Breast epithelium (tissue), 3 donors: ENCODE measurements at regions not wholly inside any gene's neighbourhood (a gene's known extent, or its start where the extent isn't known, plus 50 kb on each side); places are given as distances from the start of the nearest gene placed in this dataset.

ENCODE experiments used
- POLR2A ChIP-seq: fragments of 450-650 bp; IDR thresholded peaks from one replicate; pipeline ENCODE4 v1.6.1; 2016; ENCODE audit warnings: antibody characterized with exemption, mild to moderate bottlenecking, moderate library complexity
- POLR2AphosphoS5 ChIP-seq, 3 donors: sonication (generic); formaldehyde crosslinking; IDR thresholded peaks; one replicate each; pipeline ENCODE4 v1.6.1; 2017; ENCODE audit warnings: antibody characterized with exemption in 3 of 3
- TF ChIP-seq, protein P1 (sequence below), 3 donors: fragments of 450-650 bp; IDR thresholded peaks; one replicate each; pipeline ENCODE4 v1.5.1; 2016 to 2017; ENCODE audit warnings: antibody characterized with exemption in 3 of 3, mild to moderate bottlenecking in 3 of 3, moderate library complexity in 3 of 3

DNA sequence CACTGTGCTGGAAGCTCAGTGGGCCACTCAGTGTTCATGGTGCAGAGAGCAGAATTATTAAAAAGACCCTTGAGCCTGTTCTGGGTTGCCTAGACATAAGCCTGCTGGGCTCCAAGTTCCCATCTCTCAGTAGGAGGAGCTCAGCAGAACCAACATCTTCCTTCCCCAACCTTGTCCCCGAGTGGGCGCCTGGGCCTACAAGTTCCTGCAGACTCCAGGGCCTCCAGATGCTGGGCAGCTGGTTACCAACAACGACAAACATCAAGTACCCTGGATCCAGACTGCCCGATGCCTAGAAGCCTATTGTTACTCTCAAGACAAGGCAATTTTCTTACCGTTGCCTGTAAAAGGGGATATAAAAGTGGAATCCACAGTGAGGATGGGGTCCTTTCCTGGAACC is 214.2 kb downstream of the HAUS1 start:
- TF ChIP-seq, protein P1, sequence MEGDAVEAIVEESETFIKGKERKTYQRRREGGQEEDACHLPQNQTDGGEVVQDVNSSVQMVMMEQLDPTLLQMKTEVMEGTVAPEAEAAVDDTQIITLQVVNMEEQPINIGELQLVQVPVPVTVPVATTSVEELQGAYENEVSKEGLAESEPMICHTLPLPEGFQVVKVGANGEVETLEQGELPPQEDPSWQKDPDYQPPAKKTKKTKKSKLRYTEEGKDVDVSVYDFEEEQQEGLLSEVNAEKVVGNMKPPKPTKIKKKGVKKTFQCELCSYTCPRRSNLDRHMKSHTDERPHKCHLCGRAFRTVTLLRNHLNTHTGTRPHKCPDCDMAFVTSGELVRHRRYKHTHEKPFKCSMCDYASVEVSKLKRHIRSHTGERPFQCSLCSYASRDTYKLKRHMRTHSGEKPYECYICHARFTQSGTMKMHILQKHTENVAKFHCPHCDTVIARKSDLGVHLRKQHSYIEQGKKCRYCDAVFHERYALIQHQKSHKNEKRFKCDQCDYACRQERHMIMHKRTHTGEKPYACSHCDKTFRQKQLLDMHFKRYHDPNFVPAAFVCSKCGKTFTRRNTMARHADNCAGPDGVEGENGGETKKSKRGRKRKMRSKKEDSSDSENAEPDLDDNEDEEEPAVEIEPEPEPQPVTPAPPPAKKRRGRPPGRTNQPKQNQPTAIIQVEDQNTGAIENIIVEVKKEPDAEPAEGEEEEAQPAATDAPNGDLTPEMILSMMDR (IDR thresholded peaks at IDR 0.05): no peak
- TF ChIP-seq POLR2A (no peak), POLR2AphosphoS5 (IDR thresholded peaks at IDR 0.05) (no peak)
